ENCODE measurements at regions not wholly inside any gene's neighbourhood (a gene's known extent, or its start where the extent isn't known, plus 50 kb on each side); places are given as distances from the start of the nearest gene placed in this dataset.
"Not testable (repeated sequence)": the region's sequence is repeated elsewhere in the genome, so short reads cannot be mapped to it uniquely, and the experiment has no call there.

DNA sequence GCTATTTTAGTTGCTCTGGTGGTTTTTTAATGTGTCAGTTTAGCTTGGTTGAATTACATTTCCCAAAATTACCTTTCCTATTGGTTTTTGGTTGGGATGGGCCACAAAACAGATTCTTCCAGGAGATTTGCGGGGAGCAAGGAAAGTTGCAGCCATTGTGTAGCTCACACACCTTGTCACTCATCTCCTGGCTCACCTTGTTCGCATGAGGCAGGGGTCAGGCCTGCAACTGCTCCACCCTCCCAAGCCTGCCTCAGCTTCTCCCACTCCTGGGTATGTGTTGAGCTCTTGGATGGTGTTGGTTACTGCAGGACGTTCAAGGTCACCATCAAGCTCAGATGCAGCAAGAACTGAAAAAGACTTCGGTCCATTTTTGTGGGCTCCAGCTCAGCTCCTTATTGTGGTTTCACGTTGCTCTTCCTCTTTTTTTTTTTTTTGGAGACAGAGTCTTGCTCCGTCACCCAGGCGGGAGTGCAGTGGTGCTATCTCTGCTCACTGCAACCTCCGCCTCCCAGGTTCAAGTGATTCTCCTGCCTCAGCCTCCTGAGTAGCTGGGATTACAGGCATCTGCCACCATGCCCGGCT lies 95.6 kb upstream of the METTL14 start:
- DNase-seq: no peak

DNA sequence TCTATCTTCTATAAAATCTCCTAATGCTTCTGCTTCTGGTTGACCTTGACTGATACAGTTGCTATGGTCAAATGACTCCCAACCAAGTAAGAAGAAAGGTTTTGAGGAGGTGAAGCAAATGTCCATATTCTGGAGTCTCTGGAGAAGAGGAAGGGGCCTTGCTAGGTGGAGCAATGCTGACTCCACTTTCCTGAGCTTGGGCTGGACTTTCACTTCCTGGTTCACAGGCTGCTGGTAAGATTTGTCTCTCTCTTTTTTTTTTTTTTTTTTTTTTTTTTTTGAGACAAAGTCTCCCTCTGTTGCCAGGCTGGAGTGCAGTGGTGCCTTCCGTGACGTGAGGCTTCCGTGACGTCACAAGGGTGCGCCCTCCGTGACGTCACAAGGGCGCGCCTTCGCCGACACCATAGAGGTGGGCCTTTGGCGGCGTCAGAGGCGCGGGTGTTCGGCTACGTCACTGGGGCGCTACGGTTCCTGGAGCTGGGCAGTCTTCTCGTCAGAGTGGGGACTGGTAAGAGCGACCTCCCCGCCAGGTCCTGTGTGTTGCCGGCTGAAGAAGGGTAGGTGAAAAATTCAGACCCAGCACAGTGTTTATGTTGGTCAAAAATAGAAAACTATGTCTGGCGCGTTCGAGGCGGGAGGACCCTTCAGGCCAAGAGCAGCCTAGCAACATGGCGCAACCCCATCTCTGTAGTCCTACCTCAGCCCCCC lies 93.7 kb upstream of the METTL14 start:
- peak; percentile 70 for DNase-seq

DNA sequence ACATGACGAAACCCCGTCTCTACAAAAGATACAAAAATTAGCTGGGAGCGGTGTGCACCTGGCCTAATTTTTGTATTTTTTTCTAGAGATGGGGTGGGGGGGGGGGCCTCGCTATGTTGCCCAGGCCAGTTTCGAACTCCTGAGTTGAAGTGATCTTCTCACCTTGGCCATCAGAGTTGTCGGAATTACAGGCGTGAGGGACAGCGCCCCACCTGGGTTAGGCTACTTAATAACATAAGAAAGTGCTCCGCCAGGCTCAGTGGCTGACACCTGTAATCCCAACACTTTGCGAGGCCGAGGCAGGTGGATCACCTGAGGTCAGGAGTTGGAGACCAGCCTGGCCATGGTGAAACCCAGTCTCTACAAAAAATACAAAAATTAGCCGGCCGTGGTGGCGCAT lies 92.9 kb upstream of the METTL14 start:
- not testable (repeated sequence) for DNase-seq

DNA sequence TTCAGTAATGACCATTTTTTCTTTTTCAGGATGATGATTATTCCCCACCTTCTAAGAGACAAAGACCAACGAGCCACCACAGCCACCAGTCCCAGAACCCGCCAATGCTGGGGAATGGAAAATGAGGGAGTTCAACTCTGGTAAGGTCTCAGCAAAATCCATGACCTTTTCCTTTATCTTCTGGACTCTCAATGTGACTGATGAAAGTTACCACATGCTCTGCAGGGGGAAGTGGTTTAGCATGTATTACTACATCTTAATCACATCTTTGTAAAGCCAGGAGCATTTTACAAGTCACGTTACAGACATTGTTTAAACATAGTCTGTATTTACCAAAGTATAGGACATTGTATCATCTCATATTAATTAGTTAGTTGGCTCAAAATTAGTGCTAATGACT lies 89.3 kb upstream of the METTL14 start:
- not testable (repeated sequence) for DNase-seq

DNA sequence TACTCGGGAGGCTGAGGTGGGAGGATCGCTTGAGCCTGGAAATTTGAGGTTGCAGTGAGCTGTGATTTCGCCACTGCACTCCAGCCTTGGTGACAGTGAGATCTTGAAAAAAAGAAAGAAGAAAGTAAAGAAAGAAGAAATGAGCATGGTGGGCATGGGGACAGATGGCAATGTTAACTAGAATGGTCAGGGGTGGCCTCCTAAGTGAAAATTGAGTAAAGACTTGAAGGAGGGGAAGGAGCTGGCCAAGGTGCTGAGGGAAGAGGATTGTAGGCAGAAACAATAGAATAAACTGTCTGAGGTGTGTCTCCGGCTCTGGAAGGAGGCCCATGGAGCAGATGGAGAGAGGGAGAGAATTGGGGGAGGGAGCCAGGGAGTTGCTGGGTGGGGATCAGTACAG lies 60.1 kb upstream of the METTL14 start:
- not testable (repeated sequence) for DNase-seq

DNA sequence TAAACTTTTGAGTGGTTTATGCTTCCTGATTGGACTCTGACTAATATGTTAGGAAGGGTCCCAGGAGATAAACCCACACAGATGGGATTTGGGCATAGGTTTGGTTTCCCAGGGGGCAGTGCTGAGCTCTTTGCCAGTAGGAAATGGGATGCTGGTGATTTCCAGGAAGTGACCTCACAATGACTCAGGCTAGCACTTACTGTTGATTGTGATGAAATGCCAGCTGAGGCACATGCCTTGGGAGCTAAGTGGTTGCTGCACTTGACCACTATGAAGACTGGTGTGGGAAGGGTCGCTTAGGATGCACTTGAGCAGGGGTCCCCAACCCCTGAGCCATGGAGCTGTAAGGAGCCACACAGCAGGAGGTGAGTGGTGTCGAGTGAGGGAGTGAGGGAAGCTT lies 55.5 kb upstream of the METTL14 start:
- not testable (repeated sequence) for DNase-seq

DNA sequence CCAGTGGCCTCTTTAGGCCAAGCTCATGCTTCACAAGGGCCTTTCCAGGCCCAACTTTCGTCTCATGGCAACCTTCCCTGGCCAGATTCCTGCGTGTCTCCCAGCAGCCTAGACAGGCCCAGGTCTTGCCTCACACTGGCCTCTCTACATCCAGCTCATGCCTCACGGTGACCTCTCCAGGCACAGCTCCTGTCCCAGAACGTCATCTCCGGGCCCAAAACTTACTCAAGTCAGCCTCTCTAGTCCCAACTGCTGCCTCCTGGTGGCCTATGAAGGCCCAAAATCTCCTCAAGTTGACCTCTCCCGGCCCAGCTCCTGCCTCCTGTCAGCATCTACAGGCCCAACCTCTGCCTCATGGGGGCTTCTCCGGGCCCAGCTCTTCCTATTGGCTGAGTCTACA lies 54.3 kb upstream of the METTL14 start:
- not testable (repeated sequence) for DNase-seq

DNA sequence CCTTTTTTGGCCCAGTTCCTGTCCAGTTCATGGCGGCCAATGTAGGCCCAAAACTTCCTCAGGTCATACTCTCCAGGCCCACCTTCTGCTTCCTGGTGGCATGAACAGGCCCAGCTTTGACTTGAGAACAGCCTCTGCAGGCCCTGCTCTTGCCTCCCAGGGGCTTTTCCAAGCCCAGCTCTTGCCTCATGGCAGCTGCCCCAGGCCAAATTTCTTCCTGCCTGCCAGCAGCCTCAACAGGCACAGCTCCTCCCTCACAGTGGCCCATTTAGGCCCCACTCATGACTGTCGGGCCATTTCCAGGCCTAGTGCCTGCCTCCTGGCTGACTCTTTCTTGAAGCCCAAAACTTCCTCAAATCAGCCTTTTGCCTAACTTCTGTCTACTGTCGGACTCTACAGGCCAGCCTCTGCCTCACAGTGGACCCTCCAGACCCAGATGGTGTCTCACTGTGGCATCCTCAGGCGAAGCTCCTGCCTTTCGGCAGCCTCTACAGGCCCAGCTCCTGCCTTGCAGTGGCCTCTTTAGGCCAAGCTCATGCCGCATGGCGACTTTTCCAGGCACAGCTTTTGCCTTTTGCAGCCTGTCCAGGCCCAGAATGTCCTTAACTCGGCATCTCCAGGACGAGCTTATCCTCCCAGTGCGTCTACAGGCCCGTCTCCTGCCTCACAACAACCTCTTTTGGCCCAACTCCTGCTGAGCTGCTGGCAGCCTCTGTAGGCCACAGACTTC lies 53.7 kb upstream of the METTL14 start:
- DNase-seq: not testable (repeated sequence)

DNA sequence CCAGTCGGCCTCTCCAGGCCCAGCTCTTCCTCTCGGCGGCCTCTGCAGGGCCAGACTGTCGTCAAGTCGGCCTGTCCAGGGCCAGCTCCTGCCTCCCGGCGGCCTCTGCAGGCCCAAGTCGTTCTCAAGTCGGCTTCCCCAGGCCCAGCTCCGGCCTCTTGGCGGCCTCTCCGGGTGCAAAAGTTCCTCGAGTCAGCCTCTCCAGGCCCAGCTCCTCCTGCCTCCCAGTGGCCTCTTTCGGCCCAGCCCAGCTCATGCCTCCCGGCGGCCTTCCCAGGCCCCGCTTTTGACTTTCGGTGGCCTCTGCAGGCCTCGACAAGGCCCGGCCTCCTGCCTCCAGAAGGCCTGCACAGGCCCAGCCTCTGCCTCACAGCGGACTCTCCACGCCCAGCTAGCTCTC lies 51.7 kb upstream of the METTL14 start:
- DNase-seq: not testable (repeated sequence)

DNA sequence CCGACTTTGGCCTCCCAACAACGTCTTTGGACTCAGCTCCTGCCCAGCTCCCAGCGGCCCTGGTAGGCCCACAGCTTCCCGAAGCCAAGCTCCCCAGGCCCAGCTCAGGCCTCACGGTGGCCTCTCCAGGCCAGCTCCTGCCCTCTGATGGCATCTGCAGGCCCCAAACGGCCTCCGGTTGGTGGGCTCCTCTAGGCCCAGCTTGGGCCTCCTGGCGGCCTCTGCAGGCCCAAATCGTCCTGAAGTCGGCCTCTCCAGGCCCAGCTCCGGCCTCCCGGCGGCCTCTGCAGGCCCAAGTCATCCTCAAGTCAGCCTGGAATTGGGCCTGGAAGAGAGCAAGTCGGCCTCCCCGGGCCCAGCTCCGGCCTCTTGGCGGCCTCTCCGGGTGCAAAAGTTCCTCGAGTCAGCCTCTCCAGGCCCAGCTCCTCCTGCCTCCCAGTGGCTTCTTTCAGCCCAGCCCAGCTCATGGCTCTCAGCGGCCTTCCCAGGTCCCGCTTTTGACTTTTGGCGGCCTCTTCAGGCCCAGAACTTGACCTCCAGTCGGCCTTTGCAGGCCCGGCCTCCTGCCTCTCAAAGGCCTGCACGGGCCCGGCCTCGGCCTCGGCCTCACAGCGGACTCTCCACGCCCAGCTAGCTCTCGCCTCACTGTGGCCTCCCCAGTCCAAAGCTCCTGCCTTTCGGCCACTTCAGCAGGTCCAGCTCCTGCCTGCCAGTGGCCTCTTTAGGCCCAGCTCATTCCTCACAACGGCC lies 50.9 kb upstream of the METTL14 start:
- not testable (repeated sequence) for DNase-seq
